Breast epithelium (tissue), 4 donors: ENCODE measurements at regions not wholly inside any gene's neighbourhood (a gene's known extent, or its start where the extent isn't known, plus 50 kb on each side); places are given as distances from the start of the nearest gene placed in this dataset.

Experiments
- DNase-seq, 2 donors: peaks; one replicate each; pipeline ENCODE4 v3.0.0-alpha.2; 2019; ENCODE audit warnings: low spot score in 2 of 2
- H3K27ac ChIP-seq, 2 donors: fragments of 200-600 bp; sonication (generic) in 1 of 2; one replicate each; pipeline ENCODE4 v1.5.1; 2016 to 2019; ENCODE audit warnings: mild to moderate bottlenecking in 1 of 2
- H3K27me3 ChIP-seq, 2 donors: fragments of 200-600 bp; sonication (generic) in 1 of 2; one replicate each; pipeline versions ENCODE4 v1.5.1 to v1.6.0; 2017 to 2019; ENCODE audit warnings: control low read depth in 1 of 2, mild to moderate bottlenecking in 1 of 2
- H3K36me3 ChIP-seq: fragments of 200-600 bp; one replicate; pipeline ENCODE4 v1.5.1; 2019
- H3K4me1 ChIP-seq, 2 donors: fragments of 200-600 bp; sonication (generic); one replicate each; pipeline ENCODE4 v1.5.1; 2016 to 2019; ENCODE audit warnings: control low read depth in 1 of 2
- H3K4me3 ChIP-seq, 3 donors: fragments of 200-600 bp; sonication (generic); 1 replicate in 2 of 3; 2 replicates in 1 of 3; pipeline ENCODE4 v1.5.1; 2016 to 2019; ENCODE audit warnings: mild to moderate bottlenecking in 3 of 3, moderate library complexity in 2 of 3
- H3K9me3 ChIP-seq, 2 donors: fragments of 200-600 bp; sonication (generic) in 1 of 2; one replicate each; pipeline ENCODE4 v1.5.1; 2016 to 2019; ENCODE audit warnings: control low read depth in 1 of 2
- CTCF ChIP-seq, 3 donors: fragments of 450-650 bp; IDR thresholded peaks; one replicate each; pipeline ENCODE4 v1.5.1; 2016 to 2017; ENCODE audit warnings: antibody characterized with exemption in 3 of 3, mild to moderate bottlenecking in 3 of 3, moderate library complexity in 3 of 3
- POLR2A ChIP-seq: fragments of 450-650 bp; IDR thresholded peaks from one replicate; pipeline ENCODE4 v1.6.1; 2016; ENCODE audit warnings: antibody characterized with exemption, mild to moderate bottlenecking, moderate library complexity
- POLR2AphosphoS5 ChIP-seq, 3 donors: sonication (generic); formaldehyde crosslinking; IDR thresholded peaks; one replicate each; pipeline ENCODE4 v1.6.1; 2017; ENCODE audit warnings: antibody characterized with exemption in 3 of 3
- intact Hi-C: fragments of 100-400 bp; cut with DNase I; formaldehyde crosslinking; loops from one replicate; pipeline ENCODE4 v1.15.1; 2023; ENCODE audit warnings: low total_unique reads

- H3K9me3 ChIP-seq = peaks cover 6 to 15% of the 10 kb centered on the region in 2 donors
- no peak for TF ChIP-seq POLR2A
- no peak for TF ChIP-seq CTCF (IDR thresholded peaks at IDR 0.05)
- TF ChIP-seq POLR2AphosphoS5 (IDR thresholded peaks at IDR 0.05) = no peak
- H3K4me1 ChIP-seq = no peaks in the 10 kb centered on the region
- H3K27me3 ChIP-seq = no peaks in the 10 kb centered on the region
- H3K36me3 ChIP-seq = no peaks in the 10 kb centered on the region
- no peak overlapping the region for H3K27ac ChIP-seq
- no peak for DNase-seq
- H3K4me3 ChIP-seq = no peak overlapping the region
- intact Hi-C loops = no loop called here
Observed at GRCh38 chr2:144248350-144249034, 271.4 kb downstream of the ZEB2 start.

GRCh38 chr2:144244938-144245337 lies 275.0 kb downstream of the ZEB2 start:
- H3K4me1 ChIP-seq = no peaks in the 10 kb centered on the region
- H3K9me3 ChIP-seq = no peaks in the 10 kb centered on the region
- TF ChIP-seq POLR2AphosphoS5 (IDR thresholded peaks at IDR 0.05) (no peak), POLR2A (no peak)
- H3K27me3 ChIP-seq = no peaks in the 10 kb centered on the region
- intact Hi-C loops = no loop called here
- H3K27ac ChIP-seq = no peak overlapping the region
- H3K36me3 ChIP-seq = no peaks in the 10 kb centered on the region
- H3K4me3 ChIP-seq = no peak overlapping the region
- DNase-seq = no peak

- Histone ChIP-seq H3K4me3 (no peak overlapping the region), H3K9me3 (no peaks in the 10 kb centered on the region), H3K27ac (no peak overlapping the region), H3K4me1 (no peaks in the 10 kb centered on the region), H3K27me3 (no peaks in the 10 kb centered on the region), H3K36me3 (no peaks in the 10 kb centered on the region)
- no peak for DNase-seq
- no peak for TF ChIP-seq CTCF (IDR thresholded peaks at IDR 0.05)
- no peak for TF ChIP-seq POLR2AphosphoS5 (IDR thresholded peaks at IDR 0.05)
- TF ChIP-seq POLR2A = no peak
- intact Hi-C loops = no loop called here
Observed at GRCh38 chr2:144242311-144242710, 277.6 kb downstream of the ZEB2 start.

- intact Hi-C loops = no loop called here
- Histone ChIP-seq H3K4me3 (no peak overlapping the region), H3K36me3 (no peaks in the 10 kb centered on the region), H3K27me3 (no peaks in the 10 kb centered on the region), H3K4me1 (no peaks in the 10 kb centered on the region), H3K27ac (no peak overlapping the region), H3K9me3 (no peaks in the 10 kb centered on the region)
- DNase-seq = no peak
- TF ChIP-seq CTCF (IDR thresholded peaks at IDR 0.05) = no peak
- no peak for TF ChIP-seq POLR2AphosphoS5 (IDR thresholded peaks at IDR 0.05)
- no peak for TF ChIP-seq POLR2A
Observed at GRCh38 chr2:144241801-144242200, 278.1 kb downstream of the ZEB2 start.

GRCh38 chr2:144240656-144241339 lies 279.1 kb downstream of the ZEB2 start:
- Histone ChIP-seq H3K4me1 (no peaks in the 10 kb centered on the region), H3K27ac (no peak overlapping the region), H3K27me3 (no peaks in the 10 kb centered on the region), H3K9me3 (no peaks in the 10 kb centered on the region), H3K36me3 (no peaks in the 10 kb centered on the region), H3K4me3 (no peak overlapping the region)
- no peak for TF ChIP-seq CTCF (IDR thresholded peaks at IDR 0.05)
- no peak for TF ChIP-seq POLR2A
- TF ChIP-seq POLR2AphosphoS5 (IDR thresholded peaks at IDR 0.05) = no peak
- no peak for DNase-seq
- intact Hi-C loops = no loop called here
